ENCODE measurements at regions not wholly inside any gene's neighbourhood (a gene's known extent, or its start where the extent isn't known, plus 50 kb on each side); places are given as distances from the start of the nearest gene placed in this dataset.

DNA sequence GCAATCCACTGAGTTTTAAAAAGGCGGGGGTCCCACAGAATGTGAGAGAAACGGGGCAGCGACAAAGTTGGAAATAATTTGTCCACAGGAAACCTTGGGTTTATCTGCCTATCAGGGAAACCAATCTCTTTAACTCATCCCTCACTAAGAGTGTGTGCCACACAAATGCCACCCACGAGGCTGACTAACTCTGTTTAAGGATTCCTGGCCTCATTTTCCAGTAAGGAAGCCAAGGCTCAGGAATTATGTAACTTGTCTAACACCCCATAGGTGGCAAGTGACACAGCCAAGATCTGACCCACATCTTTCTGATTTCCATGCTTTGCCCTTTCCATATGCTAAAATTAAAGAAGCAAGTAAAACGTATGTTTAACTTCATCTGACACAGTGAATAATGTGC lies 263.2 kb downstream of the CNTN3 start:
- Histone ChIP-seq H3K4me3 (ENCODE audit: low read length) (no peak overlapping the region), H3K4me1 (ENCODE audit: insufficient read depth, low read length) (peaks cover 4% of the 10 kb centered on the region), H3K36me3 (ENCODE audit: insufficient read depth, low read length) (no peaks in the 10 kb centered on the region), H2AFZ (ENCODE audit: low read depth, low read length) (no peak overlapping the region), H3K9me3 (ENCODE audit: low read length) (no peaks in the 10 kb centered on the region), H3K27me3 (ENCODE audit: insufficient read depth, low read length) (no peaks in the 10 kb centered on the region)

GRCh38 chr3:74349015-74349414 lies 265.4 kb downstream of the CNTN3 start:
- Histone ChIP-seq H3K4me3 (ENCODE audit: low read length) (no peak overlapping the region), H3K27me3 (ENCODE audit: insufficient read depth, low read length) (no peaks in the 10 kb centered on the region), H3K9me3 (ENCODE audit: low read length) (no peaks in the 10 kb centered on the region), H3K36me3 (ENCODE audit: insufficient read depth, low read length) (no peaks in the 10 kb centered on the region), H3K4me1 (ENCODE audit: insufficient read depth, low read length) (peaks cover 4% of the 10 kb centered on the region), H2AFZ (ENCODE audit: low read depth, low read length) (no peak overlapping the region)

DNA sequence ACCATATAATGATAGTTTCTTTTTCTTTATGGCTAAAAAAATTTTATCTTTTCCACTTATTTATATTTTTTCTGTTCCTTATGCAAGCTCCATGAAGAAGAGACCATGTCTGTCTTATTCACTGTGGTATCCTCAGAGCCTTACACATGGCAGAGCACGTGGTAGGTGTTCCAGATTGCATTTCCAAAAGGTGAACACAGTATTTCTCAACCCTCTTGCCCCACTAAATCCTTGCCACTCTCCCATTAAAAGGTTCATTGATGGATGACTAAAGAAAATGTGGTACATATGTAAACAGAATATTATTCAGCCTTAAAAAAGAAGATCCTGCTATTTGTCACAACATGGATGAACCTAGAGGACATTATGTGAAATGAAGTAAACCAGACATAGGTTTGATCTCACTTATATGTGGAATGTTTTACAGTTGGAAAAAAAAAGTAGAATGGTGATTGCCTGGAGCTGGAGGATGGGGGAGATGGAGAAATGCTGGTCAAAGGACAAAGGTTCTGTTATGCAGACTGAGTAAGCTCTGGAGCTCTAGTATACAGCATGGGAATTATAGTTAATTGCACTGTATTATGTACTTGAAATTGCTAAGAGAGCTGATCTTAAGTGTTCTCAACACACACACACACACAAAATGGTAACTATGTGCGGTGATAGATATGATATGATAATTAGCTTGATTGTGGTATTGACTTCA lies 266.7 kb downstream of the CNTN3 start:
- Histone ChIP-seq H3K36me3 (ENCODE audit: insufficient read depth, low read length) (no peaks in the 10 kb centered on the region), H3K4me1 (ENCODE audit: insufficient read depth, low read length) (peaks cover 4% of the 10 kb centered on the region), H3K9me3 (ENCODE audit: low read length) (no peaks in the 10 kb centered on the region), H3K4me3 (ENCODE audit: low read length) (no peak overlapping the region), H3K27me3 (ENCODE audit: insufficient read depth, low read length) (no peaks in the 10 kb centered on the region), H2AFZ (ENCODE audit: low read depth, low read length) (no peak overlapping the region)

DNA sequence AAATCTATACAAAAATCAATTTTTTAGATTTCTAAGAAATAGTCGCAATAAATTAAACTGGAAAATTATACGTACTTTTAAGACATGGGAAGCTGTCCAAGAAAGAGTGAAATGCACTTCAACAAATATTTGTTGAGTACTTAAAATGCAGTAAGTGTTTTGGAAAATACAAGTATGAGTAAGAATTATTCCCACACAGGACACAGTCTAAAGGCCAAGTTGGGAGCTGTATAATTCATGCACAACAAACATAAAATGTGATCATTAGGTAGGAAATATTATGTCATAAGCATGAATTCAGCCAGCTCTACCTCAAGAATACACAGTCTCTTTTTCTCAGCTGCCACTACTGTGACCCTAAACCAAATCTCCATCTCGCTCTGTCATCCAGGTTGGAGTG lies 267.6 kb downstream of the CNTN3 start:
- Histone ChIP-seq H2AFZ (ENCODE audit: low read depth, low read length) (no peak overlapping the region), H3K4me3 (ENCODE audit: low read length) (no peak overlapping the region), H3K36me3 (ENCODE audit: insufficient read depth, low read length) (no peaks in the 10 kb centered on the region), H3K4me1 (ENCODE audit: insufficient read depth, low read length) (peaks cover 4% of the 10 kb centered on the region), H3K27me3 (ENCODE audit: insufficient read depth, low read length) (no peaks in the 10 kb centered on the region), H3K9me3 (ENCODE audit: low read length) (no peaks in the 10 kb centered on the region)

- Histone ChIP-seq H3K9me3 (ENCODE audit: low read length) (no peaks in the 10 kb centered on the region), H3K36me3 (ENCODE audit: insufficient read depth, low read length) (no peaks in the 10 kb centered on the region), H2AFZ (ENCODE audit: low read depth, low read length) (no peak overlapping the region), H3K27me3 (ENCODE audit: insufficient read depth, low read length) (no peaks in the 10 kb centered on the region), H3K4me3 (ENCODE audit: low read length) (no peak overlapping the region), H3K4me1 (ENCODE audit: insufficient read depth, low read length) (peaks cover 4% of the 10 kb centered on the region)
Measured at GRCh38 chr3:74345701-74346100, 268.8 kb downstream of the CNTN3 start.

DNA sequence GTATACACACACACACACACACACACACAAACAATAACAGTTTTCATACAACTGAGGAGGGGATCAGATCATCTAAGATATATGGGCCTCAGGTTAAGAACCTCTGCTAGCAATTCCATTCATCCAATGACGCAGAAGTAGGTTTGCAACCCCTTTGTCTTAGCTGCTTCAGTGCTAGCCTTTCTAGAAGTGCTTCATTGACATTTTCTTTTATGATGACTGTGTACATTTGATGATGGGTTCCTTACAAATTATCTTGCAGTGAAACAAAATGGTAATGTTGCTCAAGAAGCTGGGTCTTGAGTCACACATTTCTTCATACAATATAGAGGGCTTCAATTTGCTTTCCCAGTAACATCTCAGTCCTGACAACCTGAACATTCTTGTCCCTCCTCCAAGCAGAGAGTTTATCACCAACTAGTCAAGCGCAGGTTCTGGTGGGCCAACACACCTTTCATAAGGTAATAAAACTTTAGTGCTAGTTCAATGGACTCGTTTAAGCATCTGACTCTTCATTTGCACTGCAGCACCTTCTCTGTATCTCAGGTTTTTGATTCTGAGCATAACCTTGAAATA lies 269.5 kb downstream of the CNTN3 start:
- Histone ChIP-seq H3K27me3 (ENCODE audit: insufficient read depth, low read length) (no peaks in the 10 kb centered on the region), H3K36me3 (ENCODE audit: insufficient read depth, low read length) (no peaks in the 10 kb centered on the region), H3K4me3 (ENCODE audit: low read length) (no peak overlapping the region), H3K9me3 (ENCODE audit: low read length) (no peaks in the 10 kb centered on the region), H3K4me1 (ENCODE audit: insufficient read depth, low read length) (peaks cover 4% of the 10 kb centered on the region), H2AFZ (ENCODE audit: low read depth, low read length) (no peak overlapping the region)

- Histone ChIP-seq H3K4me3 (ENCODE audit: low read length) (no peak overlapping the region), H2AFZ (ENCODE audit: low read depth, low read length) (no peak overlapping the region), H3K36me3 (ENCODE audit: insufficient read depth, low read length) (no peaks in the 10 kb centered on the region), H3K4me1 (ENCODE audit: insufficient read depth, low read length) (no peaks in the 10 kb centered on the region), H3K9me3 (ENCODE audit: low read length) (no peaks in the 10 kb centered on the region), H3K27me3 (ENCODE audit: insufficient read depth, low read length) (no peaks in the 10 kb centered on the region)
Measured at GRCh38 chr3:74343391-74343790, 271.1 kb downstream of the CNTN3 start.

- H2AFZ ChIP-seq (ENCODE audit: low read depth, low read length) = no peak overlapping the region
- no peak overlapping the region for H3K4me3 ChIP-seq (ENCODE audit: low read length)
- no peaks in the 10 kb centered on the region for H3K9me3 ChIP-seq (ENCODE audit: low read length)
- no peaks in the 10 kb centered on the region for H3K4me1 ChIP-seq (ENCODE audit: insufficient read depth, low read length)
- no peaks in the 10 kb centered on the region for H3K27me3 ChIP-seq (ENCODE audit: insufficient read depth, low read length)
- peaks cover 3% of the 10 kb centered on the region for H3K36me3 ChIP-seq (ENCODE audit: insufficient read depth, low read length)
Measured at GRCh38 chr3:74338998-74339397, 275.5 kb downstream of the CNTN3 start.

- Histone ChIP-seq H2AFZ (ENCODE audit: low read depth, low read length) (no peak overlapping the region), H3K27me3 (ENCODE audit: insufficient read depth, low read length) (no peaks in the 10 kb centered on the region), H3K4me3 (ENCODE audit: low read length) (no peak overlapping the region), H3K36me3 (ENCODE audit: insufficient read depth, low read length) (peaks cover 3% of the 10 kb centered on the region), H3K4me1 (ENCODE audit: insufficient read depth, low read length) (no peaks in the 10 kb centered on the region), H3K9me3 (ENCODE audit: low read length) (no peaks in the 10 kb centered on the region)
Measured at GRCh38 chr3:74332165-74332564, 282.3 kb downstream of the CNTN3 start.

- Histone ChIP-seq H3K9me3 (ENCODE audit: low read length) (no peaks in the 10 kb centered on the region), H2AFZ (ENCODE audit: low read depth, low read length) (no peak overlapping the region), H3K4me3 (ENCODE audit: low read length) (no peak overlapping the region), H3K4me1 (ENCODE audit: insufficient read depth, low read length) (no peaks in the 10 kb centered on the region), H3K36me3 (ENCODE audit: insufficient read depth, low read length) (peaks cover 3% of the 10 kb centered on the region), H3K27me3 (ENCODE audit: insufficient read depth, low read length) (no peaks in the 10 kb centered on the region)
Measured at GRCh38 chr3:74331711-74332110, 282.7 kb downstream of the CNTN3 start.

- Histone ChIP-seq H3K36me3 (ENCODE audit: insufficient read depth, low read length) (no peaks in the 10 kb centered on the region), H3K27me3 (ENCODE audit: insufficient read depth, low read length) (no peaks in the 10 kb centered on the region), H3K4me1 (ENCODE audit: insufficient read depth, low read length) (no peaks in the 10 kb centered on the region), H2AFZ (ENCODE audit: low read depth, low read length) (no peak overlapping the region), H3K4me3 (ENCODE audit: low read length) (no peak overlapping the region), H3K9me3 (ENCODE audit: low read length) (no peaks in the 10 kb centered on the region)
Measured at GRCh38 chr3:74329096-74329495, 285.4 kb downstream of the CNTN3 start.

GRCh38 chr3:74328435-74328834 lies 286.0 kb downstream of the CNTN3 start:
- H3K4me1 ChIP-seq (ENCODE audit: insufficient read depth, low read length) = no peaks in the 10 kb centered on the region
- H3K9me3 ChIP-seq (ENCODE audit: low read length) = no peaks in the 10 kb centered on the region
- H3K36me3 ChIP-seq (ENCODE audit: insufficient read depth, low read length) = no peaks in the 10 kb centered on the region
- H3K4me3 ChIP-seq (ENCODE audit: low read length) = no peak overlapping the region
- H2AFZ ChIP-seq (ENCODE audit: low read depth, low read length) = no peak overlapping the region
- no peaks in the 10 kb centered on the region for H3K27me3 ChIP-seq (ENCODE audit: insufficient read depth, low read length)

DNA sequence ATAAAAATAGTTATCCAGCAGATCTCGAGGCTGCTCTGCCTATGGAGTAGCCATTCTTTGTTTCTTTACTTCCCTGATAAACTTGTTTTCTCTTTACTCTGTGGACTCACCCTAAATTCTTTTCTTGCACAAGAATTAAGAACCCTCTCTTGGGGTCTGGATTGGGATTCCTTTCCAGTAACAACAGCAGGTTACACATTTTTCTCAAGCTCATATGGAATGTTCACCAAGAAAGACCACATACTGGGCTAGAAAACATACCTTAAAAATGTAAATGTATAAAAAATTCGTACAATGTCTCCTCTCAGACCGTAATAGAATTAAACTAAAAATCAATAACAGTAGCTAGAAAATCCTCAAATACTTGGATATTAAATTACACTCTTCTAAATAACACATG lies 299.2 kb downstream of the CNTN3 start:
- no peak overlapping the region for H3K4me3 ChIP-seq (ENCODE audit: low read length)
- no peaks in the 10 kb centered on the region for H3K27me3 ChIP-seq (ENCODE audit: insufficient read depth, low read length)
- peaks cover 15% of the 10 kb centered on the region for H3K4me1 ChIP-seq (ENCODE audit: insufficient read depth, low read length)
- no peaks in the 10 kb centered on the region for H3K9me3 ChIP-seq (ENCODE audit: low read length)
- no peaks in the 10 kb centered on the region for H3K36me3 ChIP-seq (ENCODE audit: insufficient read depth, low read length)
- H2AFZ ChIP-seq (ENCODE audit: low read depth, low read length) = no peak overlapping the region

DNA sequence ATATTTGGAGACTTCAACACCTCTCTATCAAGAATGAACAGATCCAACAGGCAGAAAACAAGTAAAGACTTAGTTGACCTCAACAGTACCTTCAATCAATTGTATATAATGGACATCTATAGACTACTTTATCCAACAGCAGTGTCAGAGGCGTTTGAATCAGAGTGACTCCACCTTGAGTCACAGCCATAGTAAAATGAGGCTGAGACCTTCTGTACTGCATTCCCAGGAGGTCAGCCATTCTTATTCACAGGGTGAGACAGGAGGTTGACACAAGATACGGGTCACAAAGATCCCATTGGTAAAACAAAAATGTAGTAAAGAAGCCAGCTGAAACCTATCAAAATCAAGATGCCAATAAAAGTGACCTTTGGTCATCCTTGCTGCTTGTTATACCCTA lies 299.8 kb downstream of the CNTN3 start:
- H2AFZ ChIP-seq (ENCODE audit: low read depth, low read length) = no peak overlapping the region
- H3K4me3 ChIP-seq (ENCODE audit: low read length) = no peak overlapping the region
- peaks cover 15% of the 10 kb centered on the region for H3K4me1 ChIP-seq (ENCODE audit: insufficient read depth, low read length)
- H3K9me3 ChIP-seq (ENCODE audit: low read length) = no peaks in the 10 kb centered on the region
- H3K27me3 ChIP-seq (ENCODE audit: insufficient read depth, low read length) = no peaks in the 10 kb centered on the region
- H3K36me3 ChIP-seq (ENCODE audit: insufficient read depth, low read length) = no peaks in the 10 kb centered on the region

Data from neuron (in vitro differentiated cells).